IPS-18c (cell line): ENCODE measurements at regions not wholly inside any gene's neighbourhood (a gene's known extent, or its start where the extent isn't known, plus 50 kb on each side); places are given as distances from the start of the nearest gene placed in this dataset.
"Not testable (repeated sequence)": the region's sequence is repeated elsewhere in the genome, so short reads cannot be mapped to it uniquely, and the experiment has no call there.

Experiments used
- H3K4me3 ChIP-seq: 2 replicates; pipeline ENCODE4 v1.7.0; 2013; ENCODE audit warnings: low read depth, mild to moderate bottlenecking, low read length, moderate library complexity; ENCODE audit not compliant: insufficient read depth
- H3K9me3 ChIP-seq: one replicate; pipeline ENCODE4 v1.6.1; 2013; ENCODE audit warnings: mild to moderate bottlenecking, low read length, moderate library complexity; ENCODE audit not compliant: control insufficient read depth, insufficient read depth

- Histone ChIP-seq H3K9me3 (no peaks in the 10 kb centered on the region), H3K4me3 (no peak overlapping the region)
These were observed 1784.6 kb downstream of the SLITRK5 start for GRCh38 chr13:89455741-89456140.

DNA sequence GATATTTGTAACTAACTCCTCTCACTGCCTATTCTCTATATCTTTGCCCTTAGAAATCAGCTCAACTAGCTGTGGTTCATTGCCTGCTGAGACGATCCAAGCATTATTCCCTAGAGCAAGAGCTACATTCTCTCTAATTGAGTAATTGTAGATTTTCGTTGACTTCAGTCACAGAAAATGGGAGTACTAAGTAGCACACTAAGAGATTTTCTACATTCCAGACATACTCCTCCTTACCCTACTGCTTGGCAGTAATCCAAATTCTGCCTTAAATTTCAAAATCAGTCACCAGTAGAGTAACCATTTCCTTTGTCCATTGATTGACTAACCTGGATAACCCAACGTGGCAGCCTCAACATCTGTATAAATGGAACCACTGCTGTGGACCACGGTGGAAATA is 1786.8 kb downstream of the SLITRK5 start:
- H3K9me3 ChIP-seq: no peaks in the 10 kb centered on the region
- no peak overlapping the region for H3K4me3 ChIP-seq

DNA sequence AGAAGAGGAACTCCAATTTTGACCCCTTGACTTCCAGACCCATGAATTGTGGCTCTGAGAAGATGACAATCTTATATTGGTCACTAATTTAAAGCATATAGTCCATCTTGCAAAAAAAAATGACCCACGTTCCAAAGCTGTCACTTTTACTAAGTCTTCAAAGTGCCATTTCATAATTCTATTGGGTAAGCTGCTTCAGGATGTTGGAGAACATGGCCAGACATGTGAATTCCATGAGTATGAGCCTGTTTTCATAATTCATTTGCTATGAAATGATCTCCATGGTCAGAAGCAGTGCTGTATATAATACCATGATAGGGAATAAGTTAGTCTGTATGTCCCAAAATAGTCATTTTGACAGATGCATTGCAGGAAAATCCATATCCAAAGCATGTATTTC is 1787.3 kb downstream of the SLITRK5 start:
- Histone ChIP-seq H3K9me3 (no peaks in the 10 kb centered on the region), H3K4me3 (no peak overlapping the region)

- H3K9me3 ChIP-seq, H3K4me3 ChIP-seq: not testable (repeated sequence)
These were observed 1789.7 kb downstream of the SLITRK5 start for GRCh38 chr13:89460895-89461294.

DNA sequence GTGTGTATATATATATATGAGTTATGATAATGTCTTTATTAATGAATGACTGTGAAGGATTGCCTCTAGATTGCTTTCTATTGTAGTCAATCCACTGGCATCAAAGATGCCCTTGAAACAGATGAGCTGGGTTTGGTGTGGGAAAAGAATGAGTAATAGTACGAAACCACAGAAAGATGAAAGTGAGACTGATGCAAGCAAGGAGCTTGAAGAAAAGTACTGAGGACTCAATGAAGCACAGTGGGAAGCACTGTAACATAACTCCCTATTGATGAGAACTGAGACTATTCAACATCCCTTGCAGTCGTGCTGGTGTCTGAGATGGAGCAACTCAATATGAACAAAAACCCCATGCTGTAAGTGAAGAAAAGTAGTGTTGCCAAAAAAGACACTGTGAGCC is 1794.2 kb downstream of the SLITRK5 start:
- Histone ChIP-seq H3K9me3 (peaks cover 2% of the 10 kb centered on the region), H3K4me3 (no peak overlapping the region)

DNA sequence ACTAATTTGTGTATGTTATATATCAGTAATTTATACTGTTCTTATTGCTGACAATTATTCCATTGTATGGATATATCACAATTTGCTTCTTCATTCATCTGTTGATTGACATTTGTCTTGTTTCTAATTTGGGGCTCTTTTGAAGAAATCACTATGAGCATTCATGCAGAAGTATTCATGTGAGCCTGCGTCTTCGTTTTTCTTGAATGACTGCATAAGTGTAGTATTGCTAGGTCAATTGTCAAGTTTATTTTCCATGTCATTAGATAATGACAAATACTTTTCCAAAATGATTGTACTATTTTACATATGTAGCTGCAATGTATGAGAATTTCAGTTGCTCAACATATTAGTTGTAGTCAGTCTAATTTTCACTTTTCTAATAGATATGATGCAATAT is 1796.9 kb downstream of the SLITRK5 start:
- H3K9me3 ChIP-seq: peaks cover 2% of the 10 kb centered on the region
- no peak overlapping the region for H3K4me3 ChIP-seq

- no peak overlapping the region for H3K4me3 ChIP-seq
- no peaks in the 10 kb centered on the region for H3K9me3 ChIP-seq
These were observed 1799.7 kb downstream of the SLITRK5 start for GRCh38 chr13:89470901-89471300.

GRCh38 chr13:89474432-89474831 is 1803.3 kb downstream of the SLITRK5 start:
- no peak overlapping the region for H3K4me3 ChIP-seq
- H3K9me3 ChIP-seq: no peaks in the 10 kb centered on the region

GRCh38 chr13:89486065-89486464 is 1814.9 kb downstream of the SLITRK5 start:
- peaks cover 2% of the 10 kb centered on the region for H3K9me3 ChIP-seq
- no peak overlapping the region for H3K4me3 ChIP-seq

DNA sequence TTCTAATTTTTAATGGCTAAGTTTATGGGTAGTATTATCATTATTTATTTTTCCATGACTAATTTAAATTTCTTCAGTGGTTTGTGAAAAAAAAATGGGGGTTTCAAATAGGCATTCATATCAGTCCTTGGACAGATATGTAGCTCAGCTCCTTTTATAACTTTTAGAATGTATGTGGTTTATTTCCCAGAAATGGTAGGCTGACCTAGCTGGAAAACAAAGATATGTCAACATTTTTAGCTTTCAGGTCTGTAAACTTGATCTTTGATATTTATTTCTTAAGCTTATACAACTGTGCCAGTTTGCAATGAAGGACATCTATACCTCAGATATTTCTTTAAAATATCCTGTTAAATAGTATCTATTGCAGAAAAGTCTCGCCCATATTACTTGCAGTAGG is 1815.5 kb downstream of the SLITRK5 start:
- Histone ChIP-seq H3K9me3 (peaks cover 3% of the 10 kb centered on the region), H3K4me3 (no peak overlapping the region)

DNA sequence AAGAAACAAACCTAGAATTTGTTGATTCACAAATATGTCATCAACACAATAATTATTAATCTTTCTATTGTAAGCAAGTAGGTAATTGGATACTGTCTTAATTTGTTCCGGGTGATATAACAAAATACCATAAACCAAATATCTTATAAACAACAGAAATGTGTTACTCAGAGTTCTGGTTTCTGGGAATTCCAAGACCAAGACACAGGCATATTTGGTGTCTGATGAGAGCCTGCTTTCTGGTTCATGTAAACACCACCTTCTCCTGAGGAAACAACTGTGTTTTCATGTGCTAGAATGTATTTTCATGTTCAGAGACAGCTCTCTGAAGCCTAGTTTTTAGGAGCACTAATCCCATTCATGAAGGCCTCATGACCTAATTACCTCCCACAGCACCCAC is 1819.5 kb downstream of the SLITRK5 start:
- Histone ChIP-seq H3K9me3 (peaks cover 7% of the 10 kb centered on the region), H3K4me3 (no peak overlapping the region)

GRCh38 chr13:89496478-89496877 is 1825.3 kb downstream of the SLITRK5 start:
- H3K4me3 ChIP-seq: no peak overlapping the region
- peaks cover 7% of the 10 kb centered on the region for H3K9me3 ChIP-seq

DNA sequence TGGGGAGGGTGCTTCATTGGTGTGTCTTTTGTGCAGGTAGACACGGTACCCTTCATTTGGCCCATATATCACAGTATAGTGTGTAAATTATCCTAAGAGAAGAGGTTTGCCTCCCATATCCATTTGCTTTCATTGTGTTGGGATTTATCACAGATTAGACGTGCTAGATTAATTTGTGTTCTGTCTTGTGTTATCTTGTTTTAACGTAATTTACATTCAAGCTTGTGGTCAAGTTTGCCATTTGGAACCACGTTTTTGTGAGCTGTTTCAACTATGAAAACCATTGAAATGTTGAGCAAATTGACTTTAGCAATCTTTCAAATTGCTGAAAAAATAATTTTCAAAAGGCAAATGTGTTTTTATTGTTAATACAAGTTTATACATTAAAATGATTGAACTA is 1826.5 kb downstream of the SLITRK5 start:
- Histone ChIP-seq H3K4me3 (no peak overlapping the region), H3K9me3 (no peaks in the 10 kb centered on the region)

DNA sequence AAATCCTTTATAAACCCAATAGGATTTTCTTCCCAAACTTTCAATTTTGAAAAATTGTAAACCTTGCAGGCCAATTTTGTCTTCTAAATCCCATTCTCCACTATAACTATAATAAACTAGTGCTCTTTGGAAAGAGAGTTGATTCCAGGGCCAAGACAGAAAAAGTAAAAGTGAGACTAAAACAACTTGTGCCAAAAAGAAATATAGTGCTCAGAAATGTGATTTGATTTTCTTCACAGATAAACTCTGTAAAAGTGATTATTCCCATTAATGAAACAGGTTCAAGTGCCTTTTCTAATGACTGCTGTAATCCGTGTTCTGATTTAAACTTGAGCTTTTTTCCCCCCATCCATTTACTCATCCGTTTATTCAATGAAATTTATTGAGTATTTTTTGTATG is 1831.1 kb downstream of the SLITRK5 start:
- H3K9me3 ChIP-seq: no peaks in the 10 kb centered on the region

GRCh38 chr13:89514534-89515312 is 1832.8 kb upstream of the MIR17HG start:
- Histone ChIP-seq H3K9me3 (no peaks in the 10 kb centered on the region), H3K4me3 (no peak overlapping the region)

More for the DNA sequence above, 1831.1 kb downstream of the SLITRK5 start:
- H3K4me3 ChIP-seq: no peak overlapping the region

DNA sequence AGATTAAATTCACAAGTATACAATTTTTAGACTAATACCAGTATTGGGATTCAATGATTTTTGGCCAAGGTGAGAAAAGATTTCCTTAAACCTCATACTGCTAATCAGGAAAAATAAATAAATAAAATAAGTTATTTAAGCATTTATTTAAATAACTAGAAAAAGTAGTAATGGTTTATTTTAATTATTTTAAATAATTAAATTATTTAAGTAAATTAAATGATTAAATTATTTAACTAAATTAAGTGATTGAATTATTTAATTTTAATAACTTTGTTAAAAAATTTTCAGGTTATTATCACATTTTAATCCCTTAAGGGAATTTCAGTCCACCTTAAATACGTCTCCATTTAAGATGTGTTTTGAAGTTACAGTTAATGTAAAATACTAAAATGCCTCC is 1831.5 kb upstream of the MIR17HG start:
- Histone ChIP-seq H3K9me3 (no peaks in the 10 kb centered on the region), H3K4me3 (no peak overlapping the region)

DNA sequence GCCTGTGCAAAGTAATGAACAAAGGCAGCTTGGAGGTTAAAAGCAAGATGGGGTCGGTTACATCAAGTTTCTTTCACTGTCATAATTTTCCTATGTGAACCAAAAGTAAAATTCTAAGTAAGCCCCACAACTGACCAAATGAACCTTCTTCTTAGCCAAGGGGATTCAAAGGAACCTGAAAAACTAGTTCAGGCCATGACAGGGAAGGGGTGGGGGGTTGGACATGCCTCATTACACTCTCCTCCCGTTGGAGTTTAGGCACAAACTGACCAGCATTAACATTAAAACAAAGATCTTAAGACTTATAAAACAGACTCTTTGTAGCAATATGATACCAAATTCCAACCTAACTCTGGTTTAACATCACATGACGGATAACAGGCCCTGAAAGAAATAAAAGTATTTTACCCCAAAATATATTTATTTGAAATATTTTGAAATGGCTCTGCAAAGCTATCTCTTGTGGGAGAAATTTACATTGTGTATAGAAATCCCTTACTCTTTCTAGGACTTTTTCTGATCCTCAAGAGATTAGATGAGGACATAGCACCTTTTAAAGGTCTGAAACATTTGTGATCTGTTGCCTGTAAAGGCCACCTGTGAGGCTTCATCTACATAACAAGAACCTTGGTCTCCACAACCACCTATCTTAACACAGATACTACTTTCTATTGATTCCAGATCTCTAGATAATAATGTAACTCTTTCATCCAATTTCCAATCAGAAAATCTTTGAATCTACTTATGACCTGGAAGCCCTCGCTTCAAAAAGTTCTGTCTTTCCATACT is 1829.0 kb upstream of the MIR17HG start:
- no peaks in the 10 kb centered on the region for H3K9me3 ChIP-seq
- H3K4me3 ChIP-seq: no peak overlapping the region

DNA sequence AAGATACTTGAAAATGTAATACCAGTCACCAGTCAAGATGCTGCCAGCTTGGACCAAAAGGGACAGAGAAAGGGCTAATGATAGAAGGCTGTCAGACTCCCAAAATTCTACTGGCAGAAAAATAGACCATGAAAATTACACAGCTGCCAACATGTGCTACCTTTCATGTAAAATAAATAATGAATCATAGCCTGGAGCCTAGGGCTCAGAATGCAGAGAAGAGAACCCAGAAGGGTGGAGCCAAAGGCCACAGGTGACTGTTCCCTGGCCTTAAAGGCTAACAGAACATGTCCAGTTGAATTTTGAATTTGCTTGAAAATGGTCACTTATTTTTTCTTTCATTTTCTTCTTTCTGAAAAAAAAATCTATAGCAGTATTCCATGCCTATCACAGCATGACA is 1827.0 kb upstream of the MIR17HG start:
- Histone ChIP-seq H3K9me3 (no peaks in the 10 kb centered on the region), H3K4me3 (no peak overlapping the region)
